GM12864 (cell line): ENCODE measurements at regions not wholly inside any gene's neighbourhood (a gene's known extent, or its start where the extent isn't known, plus 50 kb on each side); places are given as distances from the start of the nearest gene placed in this dataset.
"Not testable (repeated sequence)": the region's sequence is repeated elsewhere in the genome, so short reads cannot be mapped to it uniquely, and the experiment has no call there.

ENCODE experiments used
- DNase-seq: peaks from one replicate; pipeline ENCODE4 v3.0.0-alpha.2; 2011; ENCODE audit warnings: low read depth
- H3K4me3 ChIP-seq: 2 replicates; pipeline ENCODE4 v1.5.1; 2011; ENCODE audit warnings: mild to moderate bottlenecking, low read depth, low read length, control low read depth
- CTCF ChIP-seq: IDR thresholded peaks from 2 replicates; pipeline ENCODE4 v1.5.1; 2011; ENCODE audit warnings: low read depth, mild to moderate bottlenecking, moderate library complexity, low read length, control low read depth, inconsistent platforms; ENCODE audit errors: missing control alignments

DNA sequence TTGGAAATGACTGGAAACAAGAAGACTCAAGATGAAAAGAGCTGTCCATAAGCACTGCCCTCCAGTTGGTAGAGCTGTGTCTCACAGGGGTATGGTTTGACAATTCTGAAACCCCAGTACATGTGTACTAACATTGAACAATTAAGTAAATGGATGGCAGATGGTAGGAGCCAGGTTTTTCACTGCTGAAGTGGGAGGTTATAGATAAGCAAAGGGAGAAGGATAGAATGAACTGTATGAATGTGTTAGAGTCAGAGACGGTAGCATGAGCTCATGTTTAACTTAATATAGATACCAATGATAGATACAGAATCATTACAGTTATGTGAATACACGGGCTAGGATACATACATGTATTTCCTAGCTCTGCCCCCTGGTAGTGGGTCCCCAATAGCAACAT, 95.0 kb upstream of the SIRPA start:
- no peak overlapping the region for H3K4me3 ChIP-seq
- DNase-seq: no peak
- TF ChIP-seq CTCF: no peak

- DNase-seq, H3K4me3 ChIP-seq: not testable (repeated sequence)
These were observed 95.5 kb upstream of the SIRPA start for GRCh38 chr20:1799746-1800145.

- H3K4me3 ChIP-seq: no peak overlapping the region
- no peak for TF ChIP-seq CTCF
- no peak for DNase-seq
These were observed 96.2 kb upstream of the SIRPA start for GRCh38 chr20:1798982-1799381.

DNA sequence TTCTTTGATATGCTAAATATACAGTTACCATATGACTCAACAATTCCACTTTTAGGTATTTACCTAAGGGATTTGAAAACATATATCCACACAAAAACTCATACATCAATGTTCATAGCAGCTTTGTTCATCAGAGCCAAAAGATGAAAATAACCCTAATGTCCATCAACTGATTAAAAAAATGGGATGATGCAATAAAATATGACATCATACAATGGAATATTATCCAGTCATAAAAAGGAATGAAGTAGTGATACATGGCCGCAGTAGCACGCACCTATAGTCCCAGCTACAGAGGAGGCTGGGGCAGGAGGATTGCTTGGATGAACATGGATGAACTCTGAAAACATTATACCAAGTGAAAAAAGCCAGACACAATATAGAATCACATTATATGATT, 101.4 kb upstream of the SIRPA start:
- DNase-seq: no peak
- TF ChIP-seq CTCF: no peak
- H3K4me3 ChIP-seq: no peak overlapping the region

DNA sequence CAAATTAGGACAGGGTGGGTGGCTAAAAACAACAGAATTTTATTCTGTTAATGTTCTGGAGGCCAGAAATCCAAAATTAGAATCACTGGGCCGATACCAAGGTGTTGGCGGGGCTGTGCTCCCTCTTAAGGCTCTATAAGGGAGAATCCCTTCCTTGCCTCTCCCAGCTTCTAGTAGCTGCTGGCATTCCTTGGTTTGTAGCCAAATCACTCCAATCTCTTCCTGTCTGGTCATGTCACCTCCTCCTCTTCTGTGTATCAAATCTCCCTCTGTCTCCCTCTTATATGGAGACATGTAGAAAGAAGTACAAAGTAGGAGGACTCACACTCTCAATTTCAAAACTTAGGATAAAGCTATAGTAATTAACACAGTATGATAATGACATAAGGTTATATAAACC, 102.9 kb upstream of the SIRPA start:
- no peak overlapping the region for H3K4me3 ChIP-seq
- no peak for DNase-seq
- TF ChIP-seq CTCF: no peak

DNA sequence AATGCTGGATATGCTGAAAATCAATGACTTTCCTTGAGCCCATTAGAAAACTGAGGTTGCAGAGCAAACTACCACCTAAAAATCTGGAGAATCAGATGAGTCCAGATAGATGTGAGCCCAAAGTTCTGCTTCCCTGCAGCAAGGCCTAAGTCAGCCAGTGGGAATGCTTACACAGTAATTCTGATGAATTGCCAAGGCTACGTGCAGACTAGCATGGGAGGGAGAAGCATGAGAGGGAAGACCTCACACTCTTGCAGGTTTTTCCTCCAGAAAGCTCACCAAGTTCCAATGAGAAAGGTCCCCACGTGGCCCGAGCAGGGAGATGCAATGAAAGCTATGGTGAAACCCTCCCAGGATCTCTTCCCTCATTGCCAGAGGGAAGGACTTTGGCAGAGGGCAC, 104.8 kb upstream of the SIRPA start:
- DNase-seq: no peak
- no peak for TF ChIP-seq CTCF
- H3K4me3 ChIP-seq: no peak overlapping the region

DNA sequence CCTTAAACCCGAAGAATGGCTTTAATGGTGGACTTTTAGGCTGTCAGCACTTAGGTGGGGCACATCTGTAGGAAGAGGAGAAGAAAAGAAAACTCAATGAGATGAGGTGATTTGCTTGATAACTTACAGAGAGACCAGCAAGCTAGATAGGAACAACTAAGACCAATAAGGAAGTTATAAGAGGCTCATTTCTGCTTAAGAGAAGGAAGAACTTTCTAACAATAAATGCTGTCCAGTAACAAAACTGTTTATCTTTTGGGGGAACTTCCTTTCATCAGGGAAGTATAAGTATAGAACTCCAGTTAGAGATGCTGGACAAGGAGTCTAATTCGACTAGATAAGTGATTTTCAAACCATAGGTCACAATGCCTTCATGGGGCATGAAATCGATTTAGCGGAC, 107.2 kb upstream of the SIRPA start:
- no peak overlapping the region for H3K4me3 ChIP-seq
- TF ChIP-seq CTCF: no peak
- DNase-seq: no peak

DNA sequence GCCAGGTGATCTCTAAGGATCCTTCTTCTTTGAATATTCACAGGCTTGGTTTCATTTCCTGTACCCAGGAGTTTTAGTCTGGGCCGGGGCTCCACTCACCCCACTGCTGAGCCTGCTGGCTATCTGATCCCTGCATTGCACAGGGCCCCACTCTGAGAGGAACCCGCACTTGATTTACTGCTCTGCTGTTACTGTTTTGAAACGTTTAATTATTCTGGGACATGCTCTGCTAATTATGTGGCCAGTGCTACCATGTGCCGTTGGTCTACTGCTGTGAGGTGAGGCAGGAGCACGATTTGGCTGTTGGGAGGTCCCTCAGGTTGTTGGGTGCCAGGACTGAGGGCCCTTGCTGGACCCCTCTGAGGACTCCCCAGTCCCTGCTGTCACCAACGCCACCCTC, 108.7 kb upstream of the SIRPA start:
- DNase-seq: no peak
- no peak for TF ChIP-seq CTCF
- no peak overlapping the region for H3K4me3 ChIP-seq
